ENCODE measurements at regions not wholly inside any gene's neighbourhood (a gene's known extent, or its start where the extent isn't known, plus 50 kb on each side); places are given as distances from the start of the nearest gene placed in this dataset.

DNA sequence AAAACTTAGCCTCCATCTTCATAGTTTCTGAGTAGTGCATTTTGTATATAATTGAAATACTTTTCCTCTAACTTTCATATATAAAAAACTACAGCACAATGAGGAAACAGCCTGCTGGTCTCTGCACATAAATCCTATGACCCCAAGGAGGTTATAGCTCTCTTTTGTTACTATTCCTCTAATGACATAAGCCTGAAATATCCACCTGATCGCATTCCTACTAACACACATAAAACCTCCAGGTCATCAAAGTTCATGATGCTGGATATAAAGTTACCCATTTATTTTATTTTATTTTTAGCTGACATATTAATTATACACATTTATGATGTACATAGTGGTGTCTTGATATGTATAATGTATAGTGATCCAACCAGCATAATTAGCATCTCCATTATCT lies 1042.0 kb upstream of the B3GALT2 start (continued):
- TF ChIP-seq, protein P1, sequence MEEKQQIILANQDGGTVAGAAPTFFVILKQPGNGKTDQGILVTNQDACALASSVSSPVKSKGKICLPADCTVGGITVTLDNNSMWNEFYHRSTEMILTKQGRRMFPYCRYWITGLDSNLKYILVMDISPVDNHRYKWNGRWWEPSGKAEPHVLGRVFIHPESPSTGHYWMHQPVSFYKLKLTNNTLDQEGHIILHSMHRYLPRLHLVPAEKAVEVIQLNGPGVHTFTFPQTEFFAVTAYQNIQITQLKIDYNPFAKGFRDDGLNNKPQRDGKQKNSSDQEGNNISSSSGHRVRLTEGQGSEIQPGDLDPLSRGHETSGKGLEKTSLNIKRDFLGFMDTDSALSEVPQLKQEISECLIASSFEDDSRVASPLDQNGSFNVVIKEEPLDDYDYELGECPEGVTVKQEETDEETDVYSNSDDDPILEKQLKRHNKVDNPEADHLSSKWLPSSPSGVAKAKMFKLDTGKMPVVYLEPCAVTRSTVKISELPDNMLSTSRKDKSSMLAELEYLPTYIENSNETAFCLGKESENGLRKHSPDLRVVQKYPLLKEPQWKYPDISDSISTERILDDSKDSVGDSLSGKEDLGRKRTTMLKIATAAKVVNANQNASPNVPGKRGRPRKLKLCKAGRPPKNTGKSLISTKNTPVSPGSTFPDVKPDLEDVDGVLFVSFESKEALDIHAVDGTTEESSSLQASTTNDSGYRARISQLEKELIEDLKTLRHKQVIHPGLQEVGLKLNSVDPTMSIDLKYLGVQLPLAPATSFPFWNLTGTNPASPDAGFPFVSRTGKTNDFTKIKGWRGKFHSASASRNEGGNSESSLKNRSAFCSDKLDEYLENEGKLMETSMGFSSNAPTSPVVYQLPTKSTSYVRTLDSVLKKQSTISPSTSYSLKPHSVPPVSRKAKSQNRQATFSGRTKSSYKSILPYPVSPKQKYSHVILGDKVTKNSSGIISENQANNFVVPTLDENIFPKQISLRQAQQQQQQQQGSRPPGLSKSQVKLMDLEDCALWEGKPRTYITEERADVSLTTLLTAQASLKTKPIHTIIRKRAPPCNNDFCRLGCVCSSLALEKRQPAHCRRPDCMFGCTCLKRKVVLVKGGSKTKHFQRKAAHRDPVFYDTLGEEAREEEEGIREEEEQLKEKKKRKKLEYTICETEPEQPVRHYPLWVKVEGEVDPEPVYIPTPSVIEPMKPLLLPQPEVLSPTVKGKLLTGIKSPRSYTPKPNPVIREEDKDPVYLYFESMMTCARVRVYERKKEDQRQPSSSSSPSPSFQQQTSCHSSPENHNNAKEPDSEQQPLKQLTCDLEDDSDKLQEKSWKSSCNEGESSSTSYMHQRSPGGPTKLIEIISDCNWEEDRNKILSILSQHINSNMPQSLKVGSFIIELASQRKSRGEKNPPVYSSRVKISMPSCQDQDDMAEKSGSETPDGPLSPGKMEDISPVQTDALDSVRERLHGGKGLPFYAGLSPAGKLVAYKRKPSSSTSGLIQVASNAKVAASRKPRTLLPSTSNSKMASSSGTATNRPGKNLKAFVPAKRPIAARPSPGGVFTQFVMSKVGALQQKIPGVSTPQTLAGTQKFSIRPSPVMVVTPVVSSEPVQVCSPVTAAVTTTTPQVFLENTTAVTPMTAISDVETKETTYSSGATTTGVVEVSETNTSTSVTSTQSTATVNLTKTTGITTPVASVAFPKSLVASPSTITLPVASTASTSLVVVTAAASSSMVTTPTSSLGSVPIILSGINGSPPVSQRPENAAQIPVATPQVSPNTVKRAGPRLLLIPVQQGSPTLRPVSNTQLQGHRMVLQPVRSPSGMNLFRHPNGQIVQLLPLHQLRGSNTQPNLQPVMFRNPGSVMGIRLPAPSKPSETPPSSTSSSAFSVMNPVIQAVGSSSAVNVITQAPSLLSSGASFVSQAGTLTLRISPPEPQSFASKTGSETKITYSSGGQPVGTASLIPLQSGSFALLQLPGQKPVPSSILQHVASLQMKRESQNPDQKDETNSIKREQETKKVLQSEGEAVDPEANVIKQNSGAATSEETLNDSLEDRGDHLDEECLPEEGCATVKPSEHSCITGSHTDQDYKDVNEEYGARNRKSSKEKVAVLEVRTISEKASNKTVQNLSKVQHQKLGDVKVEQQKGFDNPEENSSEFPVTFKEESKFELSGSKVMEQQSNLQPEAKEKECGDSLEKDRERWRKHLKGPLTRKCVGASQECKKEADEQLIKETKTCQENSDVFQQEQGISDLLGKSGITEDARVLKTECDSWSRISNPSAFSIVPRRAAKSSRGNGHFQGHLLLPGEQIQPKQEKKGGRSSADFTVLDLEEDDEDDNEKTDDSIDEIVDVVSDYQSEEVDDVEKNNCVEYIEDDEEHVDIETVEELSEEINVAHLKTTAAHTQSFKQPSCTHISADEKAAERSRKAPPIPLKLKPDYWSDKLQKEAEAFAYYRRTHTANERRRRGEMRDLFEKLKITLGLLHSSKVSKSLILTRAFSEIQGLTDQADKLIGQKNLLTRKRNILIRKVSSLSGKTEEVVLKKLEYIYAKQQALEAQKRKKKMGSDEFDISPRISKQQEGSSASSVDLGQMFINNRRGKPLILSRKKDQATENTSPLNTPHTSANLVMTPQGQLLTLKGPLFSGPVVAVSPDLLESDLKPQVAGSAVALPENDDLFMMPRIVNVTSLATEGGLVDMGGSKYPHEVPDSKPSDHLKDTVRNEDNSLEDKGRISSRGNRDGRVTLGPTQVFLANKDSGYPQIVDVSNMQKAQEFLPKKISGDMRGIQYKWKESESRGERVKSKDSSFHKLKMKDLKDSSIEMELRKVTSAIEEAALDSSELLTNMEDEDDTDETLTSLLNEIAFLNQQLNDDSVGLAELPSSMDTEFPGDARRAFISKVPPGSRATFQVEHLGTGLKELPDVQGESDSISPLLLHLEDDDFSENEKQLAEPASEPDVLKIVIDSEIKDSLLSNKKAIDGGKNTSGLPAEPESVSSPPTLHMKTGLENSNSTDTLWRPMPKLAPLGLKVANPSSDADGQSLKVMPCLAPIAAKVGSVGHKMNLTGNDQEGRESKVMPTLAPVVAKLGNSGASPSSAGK (IDR thresholded peaks at IDR 0.05) = no peak
- TF ChIP-seq HMG20A (CRISPR knock-in tag; conservative IDR thresholded peaks at IDR 0.05) (no peak), ZNF174 (CRISPR knock-in tag; IDR thresholded peaks at IDR 0.05) (no peak), TEAD4 (IDR thresholded peaks at IDR 0.05; ENCODE audit: low read length) (no peak), TEAD4 (CRISPR knock-in tag; IDR thresholded peaks at IDR 0.05; ENCODE audit: borderline replicate concordance) (no peak), TCF7 (IDR thresholded peaks at IDR 0.05; ENCODE audit: borderline replicate concordance) (no peak)
- TF ChIP-seq, protein P2, sequence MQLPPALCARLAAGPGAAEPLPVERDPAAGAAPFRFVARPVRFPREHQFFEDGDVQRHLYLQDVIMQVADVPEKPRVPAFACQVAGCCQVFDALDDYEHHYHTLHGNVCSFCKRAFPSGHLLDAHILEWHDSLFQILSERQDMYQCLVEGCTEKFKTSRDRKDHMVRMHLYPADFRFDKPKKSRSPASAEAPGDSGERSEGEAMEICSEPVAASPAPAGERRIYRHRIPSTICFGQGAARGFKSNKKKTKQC (CRISPR knock-in tag; IDR thresholded peaks at IDR 0.05) = no peak

All from K562 (cell line).